Mucosa of descending colon (tissue), 3 donors: ENCODE measurements at regions not wholly inside any gene's neighbourhood (a gene's known extent, or its start where the extent isn't known, plus 50 kb on each side); places are given as distances from the start of the nearest gene placed in this dataset.
A peak's percentile ranks its signal among the peaks of the same experiment; 100 is the strongest.

Experiments
- ATAC-seq: fragments of 200-7000 bp; cut with Tn5 transposase; one replicate; pipeline ENCODE4 v1.9.1; 2020; ENCODE audit warnings: mild to moderate bottlenecking, moderate library complexity
- DNase-seq, 3 donors: peaks; one replicate each; pipeline ENCODE4 v3.0.0-alpha.2; 2020
- H3K36me3 ChIP-seq: fragments of 200-600 bp; one replicate; pipeline ENCODE4 v1.8.0; 2021; ENCODE audit warnings: low read depth, mild to moderate bottlenecking
- H3K4me1 ChIP-seq: fragments of 200-600 bp; one replicate; pipeline ENCODE4 v1.8.0; 2021; ENCODE audit warnings: low read depth, mild to moderate bottlenecking
- H3K4me3 ChIP-seq: fragments of 200-600 bp; one replicate; pipeline ENCODE4 v1.8.0; 2021; ENCODE audit warnings: mild to moderate bottlenecking
- H3K9me3 ChIP-seq: fragments of 200-600 bp; one replicate; pipeline ENCODE4 v1.8.0; 2021; ENCODE audit warnings: mild to moderate bottlenecking
- intact Hi-C, 2 donors: fragments of 100-400 bp; cut with DNase I in 1 of 2; cut with micrococcal nuclease in 1 of 2; formaldehyde crosslinking; loops; one replicate each; pipeline versions ENCODE4 v1.11.0 to v1.11.1; 2022; cut with DNase I, micrococcal nuclease
- TF ChIP-seq, protein P1 (sequence below): fragments of 200-600 bp; IDR thresholded peaks from one replicate; pipeline ENCODE4 v1.8.0; 2022; ENCODE audit warnings: antibody characterized with exemption, mild to moderate bottlenecking
- donor health status: DM: no; HTN: no; CAD: no; lungs with moderate emphysema.
- donor health status: DM: no; HTN: no; CAD: no.
- donor health status: DM: no; HTN: yes; CAD: no.

DNA sequence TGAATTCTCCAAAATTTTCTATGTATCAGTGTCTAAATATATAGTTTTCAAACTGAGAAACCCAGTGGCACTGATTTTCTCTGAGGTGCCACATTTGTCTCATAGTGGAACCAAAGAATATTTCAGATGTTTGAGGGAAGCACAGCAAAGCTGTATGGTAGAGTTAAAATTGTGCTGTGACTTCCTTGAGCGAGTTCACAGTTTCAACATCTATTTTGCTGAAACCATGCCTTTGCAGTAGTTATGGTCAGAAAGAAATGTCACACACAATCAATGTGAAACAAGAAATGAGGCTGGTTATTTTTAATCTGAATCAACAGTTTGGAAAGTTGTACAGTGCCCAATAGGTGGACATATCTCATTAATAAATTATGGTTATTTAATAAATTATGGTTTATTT lies 394.0 kb upstream of the SPTLC3 start:
- Histone ChIP-seq H3K9me3 (peaks cover 7% of the 10 kb centered on the region), H3K36me3 (no peaks in the 10 kb centered on the region), H3K4me1 (no peaks in the 10 kb centered on the region), H3K4me3 (no peak overlapping the region)
- TF ChIP-seq, protein P1, sequence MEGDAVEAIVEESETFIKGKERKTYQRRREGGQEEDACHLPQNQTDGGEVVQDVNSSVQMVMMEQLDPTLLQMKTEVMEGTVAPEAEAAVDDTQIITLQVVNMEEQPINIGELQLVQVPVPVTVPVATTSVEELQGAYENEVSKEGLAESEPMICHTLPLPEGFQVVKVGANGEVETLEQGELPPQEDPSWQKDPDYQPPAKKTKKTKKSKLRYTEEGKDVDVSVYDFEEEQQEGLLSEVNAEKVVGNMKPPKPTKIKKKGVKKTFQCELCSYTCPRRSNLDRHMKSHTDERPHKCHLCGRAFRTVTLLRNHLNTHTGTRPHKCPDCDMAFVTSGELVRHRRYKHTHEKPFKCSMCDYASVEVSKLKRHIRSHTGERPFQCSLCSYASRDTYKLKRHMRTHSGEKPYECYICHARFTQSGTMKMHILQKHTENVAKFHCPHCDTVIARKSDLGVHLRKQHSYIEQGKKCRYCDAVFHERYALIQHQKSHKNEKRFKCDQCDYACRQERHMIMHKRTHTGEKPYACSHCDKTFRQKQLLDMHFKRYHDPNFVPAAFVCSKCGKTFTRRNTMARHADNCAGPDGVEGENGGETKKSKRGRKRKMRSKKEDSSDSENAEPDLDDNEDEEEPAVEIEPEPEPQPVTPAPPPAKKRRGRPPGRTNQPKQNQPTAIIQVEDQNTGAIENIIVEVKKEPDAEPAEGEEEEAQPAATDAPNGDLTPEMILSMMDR = no peak
- intact Hi-C loops = no loop called here
- ATAC-seq (no peak), DNase-seq (no peak)

DNA sequence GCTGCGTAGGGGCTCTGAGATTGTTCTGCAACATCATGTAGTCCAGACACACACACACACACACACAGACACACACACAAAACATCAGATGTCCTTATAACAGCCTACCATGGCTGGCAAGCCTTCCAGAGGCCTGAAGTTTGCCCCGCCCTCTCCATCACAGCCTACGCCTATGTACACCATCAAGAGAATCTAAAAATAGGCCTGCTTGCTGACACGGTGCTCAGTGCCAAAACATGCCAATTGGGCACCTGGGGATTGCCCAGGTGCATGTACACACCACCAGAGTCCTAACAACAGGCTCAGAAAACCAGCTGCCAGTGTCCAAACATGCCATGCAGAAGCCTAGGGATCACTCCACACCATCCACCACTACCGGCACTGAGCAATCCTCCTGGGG lies 391.7 kb upstream of the SPTLC3 start:
- Histone ChIP-seq H3K4me1 (no peaks in the 10 kb centered on the region), H3K9me3 (peaks cover 7% of the 10 kb centered on the region), H3K36me3 (no peaks in the 10 kb centered on the region), H3K4me3 (no peak overlapping the region)
- intact Hi-C loops = no loop called here
- TF ChIP-seq, protein P1 = no peak
- DNase-seq (no peak), ATAC-seq (no peak)

DNA sequence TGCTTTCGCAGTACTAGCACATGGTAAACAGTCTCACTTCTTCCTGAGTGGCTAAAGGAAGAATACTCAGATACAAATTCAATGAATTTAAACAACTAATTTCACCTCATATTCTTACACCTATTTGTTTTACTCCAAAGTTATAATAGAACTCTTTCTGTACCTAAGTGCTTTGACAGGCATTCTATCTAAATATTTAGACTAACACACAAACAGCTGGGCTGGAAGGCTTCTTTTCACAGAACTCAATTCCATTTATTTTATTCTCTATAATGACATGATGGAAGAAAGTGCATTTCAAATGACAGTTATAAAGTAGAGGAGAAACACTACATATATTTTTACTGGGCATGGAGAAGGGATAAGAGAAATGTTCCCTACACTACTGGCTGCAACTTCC lies 384.9 kb upstream of the SPTLC3 start:
- no peaks in the 10 kb centered on the region for H3K36me3 ChIP-seq
- DNase-seq (no peak), ATAC-seq (no peak)
- intact Hi-C loops = no loop called here
- H3K4me1 ChIP-seq = no peaks in the 10 kb centered on the region
- no peak overlapping the region for H3K4me3 ChIP-seq
- TF ChIP-seq, protein P1 = no peak
- H3K9me3 ChIP-seq = no peaks in the 10 kb centered on the region

DNA sequence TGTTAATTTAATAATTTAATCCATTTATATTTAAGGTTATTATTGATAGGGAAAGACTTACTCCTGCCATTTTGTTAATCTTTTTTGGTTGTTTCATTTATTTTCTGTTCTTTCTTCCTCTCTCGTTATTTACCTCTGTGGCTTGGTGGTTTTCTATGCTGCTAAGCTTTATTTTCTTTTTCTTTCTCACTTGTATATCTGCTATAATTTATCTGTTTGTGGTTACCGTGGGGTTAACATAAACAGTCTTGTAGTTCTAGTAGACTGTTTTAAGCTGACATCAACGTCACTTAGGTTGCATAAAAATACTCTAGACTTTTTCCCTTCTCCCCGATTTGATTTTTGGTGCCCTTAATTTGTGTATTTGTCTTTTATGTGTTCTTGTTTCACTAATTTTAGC lies 381.3 kb upstream of the SPTLC3 start:
- Histone ChIP-seq H3K4me3 (no peak overlapping the region), H3K9me3 (no peaks in the 10 kb centered on the region), H3K36me3 (no peaks in the 10 kb centered on the region), H3K4me1 (no peaks in the 10 kb centered on the region)
- ATAC-seq = no peak
- intact Hi-C loops = no loop called here
- TF ChIP-seq, protein P1 = no peak
- DNase-seq = no peak

DNA sequence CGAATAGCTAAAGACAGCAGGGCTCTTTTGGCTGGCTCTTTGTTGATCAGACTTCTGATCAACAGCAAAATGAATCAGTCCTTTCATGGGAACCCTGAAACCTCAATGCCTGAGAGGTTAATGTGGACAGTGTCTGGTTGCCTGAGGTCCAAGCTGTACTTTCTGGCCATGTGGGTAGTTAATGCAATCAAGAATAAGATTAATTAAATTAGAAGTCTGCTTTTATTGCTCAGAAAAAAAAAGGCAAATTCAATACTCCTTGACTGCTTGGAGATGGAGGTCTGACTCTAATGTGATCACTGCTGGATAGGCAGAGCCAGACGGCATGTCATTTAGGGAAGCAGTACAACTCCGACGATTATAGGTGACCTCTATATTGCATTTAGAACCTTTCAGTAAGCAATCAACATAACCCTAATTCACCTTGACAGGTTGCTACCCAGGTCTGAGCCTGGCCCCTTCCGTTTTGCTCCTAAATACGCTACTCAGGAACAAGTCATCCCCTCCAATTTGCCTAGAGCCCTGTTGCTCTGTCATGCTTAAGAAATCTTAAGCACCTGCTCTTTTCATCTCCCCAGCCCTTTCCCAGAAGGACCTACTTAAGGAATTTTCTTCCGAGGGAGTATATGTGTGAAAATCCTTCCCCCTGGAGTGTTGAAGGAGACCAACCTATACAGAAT lies 370.0 kb upstream of the SPTLC3 start:
- Histone ChIP-seq H3K4me1 (peaks cover 2% of the 10 kb centered on the region), H3K9me3 (no peaks in the 10 kb centered on the region), H3K36me3 (no peaks in the 10 kb centered on the region), H3K4me3 (no peak overlapping the region)
- DNase-seq = no peak
- intact Hi-C loops = no loop called here
- TF ChIP-seq, protein P1 = no peak
- ATAC-seq = no peak

DNA sequence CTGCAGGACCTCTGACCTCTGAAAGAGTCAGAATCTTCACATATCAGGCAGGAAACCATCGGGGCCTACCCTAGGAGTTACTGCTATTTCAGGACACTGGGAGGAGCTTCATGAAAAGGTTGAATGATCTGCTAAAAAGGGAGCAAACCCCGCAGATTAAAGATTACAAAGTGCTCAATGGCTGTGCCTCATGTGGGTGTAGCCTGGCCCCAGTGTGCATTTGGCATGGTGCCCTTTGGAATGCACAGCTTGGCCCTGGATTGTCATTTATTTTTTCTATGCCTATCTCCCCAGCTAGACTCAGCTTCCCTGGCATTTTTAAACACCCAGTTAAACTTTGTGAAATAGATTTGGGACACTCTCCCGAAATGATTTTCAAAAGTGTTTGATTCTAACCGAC lies 368.5 kb upstream of the SPTLC3 start:
- intact Hi-C loops = no loop called here
- ATAC-seq = no peak
- peaks cover 2% of the 10 kb centered on the region for H3K4me1 ChIP-seq
- DNase-seq = peak in 1 of 3 donors; percentile 22
- H3K9me3 ChIP-seq = no peaks in the 10 kb centered on the region
- H3K4me3 ChIP-seq = no peak overlapping the region
- H3K36me3 ChIP-seq = no peaks in the 10 kb centered on the region
- TF ChIP-seq, protein P1 = no peak
